ENCODE measurements at regions not wholly inside any gene's neighbourhood (a gene's known extent, or its start where the extent isn't known, plus 50 kb on each side); places are given as distances from the start of the nearest gene placed in this dataset.

- no peaks in the 10 kb centered on the region for H3K36me3 Mint-ChIP-seq (ENCODE audit: low read depth)
- no peak overlapping the region for H2AFZ ChIP-seq
- H3K27ac ChIP-seq (ENCODE audit: low read depth) = no peak overlapping the region
- no peak overlapping the region for H3K27ac Mint-ChIP-seq
- H3K27me3 Mint-ChIP-seq (ENCODE audit: insufficient read depth, low read depth, poor library complexity) = no peaks in the 10 kb centered on the region
- no peaks in the 10 kb centered on the region for H3K4me1 ChIP-seq (ENCODE audit: insufficient read depth)
- H3F3A ChIP-seq (replicated peaks; ENCODE audit: low read depth) = no peaks in the 10 kb centered on the region
- no peak overlapping the region for H3K4me2 ChIP-seq
- H4K20me1 ChIP-seq (replicated peaks; ENCODE audit: insufficient read depth) = no peaks in the 10 kb centered on the region
- H3K4me3 ChIP-seq = no peak overlapping the region
- H3K4me3 Mint-ChIP-seq = no peak overlapping the region
- ATAC-seq (no peak), DNase-seq (ENCODE audit: low spot score) (no peak)
- H3K4me1 Mint-ChIP-seq = no peaks in the 10 kb centered on the region
- H3K9me3 Mint-ChIP-seq = no peaks in the 10 kb centered on the region
- no peaks in the 10 kb centered on the region for H3K36me3 ChIP-seq (ENCODE audit: insufficient read depth)
- TF ChIP-seq ZNF462 (CRISPR knock-in tag; IDR thresholded peaks at IDR 0.05) (no peak), EZH2phosphoT487 (IDR thresholded peaks at IDR 0.05; ENCODE audit: unreplicated experiment) (no peak), STAT1 (IDR thresholded peaks at IDR 0.05; ENCODE audit: unreplicated experiment) (no peak)
- peaks cover 6% of the 10 kb centered on the region; the same call in 1 of the 2 replicates for H3K9me2 ChIP-seq (ENCODE audit: insufficient read depth)
- no peaks in the 10 kb centered on the region for H3K79me2 ChIP-seq (replicated peaks; ENCODE audit: insufficient read depth)
- H3K27me3 ChIP-seq (ENCODE audit: insufficient read depth) = no peaks in the 10 kb centered on the region
These were observed 743.9 kb upstream of the FLRT2 start for GRCh38 chr14:84785996-84786395.

GRCh38 chr14:84789012-84789411 is 740.9 kb upstream of the FLRT2 start:
- Histone ChIP-seq H3K4me1 (ENCODE audit: insufficient read depth) (no peaks in the 10 kb centered on the region), H2AFZ (no peak overlapping the region), H3K27me3 (ENCODE audit: insufficient read depth) (no peaks in the 10 kb centered on the region), H3K4me2 (no peak overlapping the region), H3K4me3 (no peak overlapping the region), H3F3A (replicated peaks; ENCODE audit: low read depth) (no peaks in the 10 kb centered on the region), H4K20me1 (replicated peaks; ENCODE audit: insufficient read depth) (no peaks in the 10 kb centered on the region), H3K27ac (ENCODE audit: low read depth) (no peak overlapping the region), H3K36me3 (ENCODE audit: insufficient read depth) (no peaks in the 10 kb centered on the region), H3K79me2 (replicated peaks; ENCODE audit: insufficient read depth) (no peaks in the 10 kb centered on the region), H3K9me2 (ENCODE audit: insufficient read depth) (no peaks in the 10 kb centered on the region)
- Mint-ChIP-seq H3K4me3 (no peak overlapping the region), H3K9me3 (peaks cover 5% of the 10 kb centered on the region), H3K4me1 (no peaks in the 10 kb centered on the region), H3K36me3 (ENCODE audit: low read depth) (no peaks in the 10 kb centered on the region), H3K27me3 (ENCODE audit: insufficient read depth, low read depth, poor library complexity) (no peaks in the 10 kb centered on the region), H3K27ac (no peak overlapping the region)
- ATAC-seq (no peak), DNase-seq (ENCODE audit: low spot score) (no peak)
- TF ChIP-seq CTCF (conservative IDR thresholded peaks at IDR 0.05; ENCODE audit: low read depth in 2 of 2) (no peak), REST (IDR thresholded peaks at IDR 0.05; ENCODE audit: unreplicated experiment) (no peak), NANOG (IDR thresholded peaks at IDR 0.05; ENCODE audit: borderline replicate concordance) (no peak), ZNF114 (CRISPR knock-in tag; IDR thresholded peaks at IDR 0.05) (no peak), ETS1 (IDR thresholded peaks at IDR 0.05) (no peak), JUNB (IDR thresholded peaks at IDR 0.05; ENCODE audit: unreplicated experiment) (no peak), POLR2AphosphoS5 (IDR thresholded peaks at IDR 0.05; ENCODE audit: low read depth) (no peak), ZNF331 (CRISPR knock-in tag; IDR thresholded peaks at IDR 0.05; ENCODE audit: low read depth) (no peak), EZH2phosphoT487 (IDR thresholded peaks at IDR 0.05; ENCODE audit: unreplicated experiment) (no peak)

All from GM23338 (cell line).